Colon (tissue), 2 donors: ENCODE measurements at regions not wholly inside any gene's neighbourhood (a gene's known extent, or its start where the extent isn't known, plus 50 kb on each side); places are given as distances from the start of the nearest gene placed in this dataset.
"Not testable (repeated sequence)": the region's sequence is repeated elsewhere in the genome, so short reads cannot be mapped to it uniquely, and the experiment has no call there.

ENCODE experiments used
- FAIRE-seq: peaks from 2 replicates; lab custom pipeline; 2012; peaks lifted over from hg19 to GRCh38; lab: Jason Lieb, UNC
- donor health status: control.
- donor health status: control.

DNA sequence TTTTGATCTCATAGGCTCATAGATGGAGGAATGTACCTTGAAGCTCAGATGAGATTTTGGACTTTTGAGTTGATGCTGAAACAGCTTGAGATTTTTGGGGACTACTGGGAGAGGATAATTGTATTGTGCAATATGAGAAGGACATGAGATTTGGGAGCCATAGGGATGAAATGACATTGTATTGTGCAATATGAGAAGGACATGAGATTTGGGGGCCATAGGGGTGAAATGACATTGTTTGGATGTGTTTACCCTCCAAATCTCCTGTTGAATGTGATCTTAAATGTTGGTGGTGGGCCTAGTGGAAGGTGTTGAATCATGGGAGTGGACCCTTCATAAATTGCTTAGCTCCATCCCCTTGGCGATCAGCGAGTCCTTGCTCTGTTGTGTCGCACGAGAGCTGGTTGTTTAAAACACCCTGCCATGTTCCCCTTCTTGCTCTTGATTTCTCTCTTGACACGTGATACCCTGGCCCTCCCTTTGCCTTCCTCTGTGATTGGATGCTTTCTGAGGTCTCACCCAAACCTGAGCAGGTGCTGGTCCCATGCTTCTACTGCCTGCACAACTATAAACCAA is 110.9 kb upstream of the TPTE start:
- FAIRE-seq = not testable (repeated sequence)

DNA sequence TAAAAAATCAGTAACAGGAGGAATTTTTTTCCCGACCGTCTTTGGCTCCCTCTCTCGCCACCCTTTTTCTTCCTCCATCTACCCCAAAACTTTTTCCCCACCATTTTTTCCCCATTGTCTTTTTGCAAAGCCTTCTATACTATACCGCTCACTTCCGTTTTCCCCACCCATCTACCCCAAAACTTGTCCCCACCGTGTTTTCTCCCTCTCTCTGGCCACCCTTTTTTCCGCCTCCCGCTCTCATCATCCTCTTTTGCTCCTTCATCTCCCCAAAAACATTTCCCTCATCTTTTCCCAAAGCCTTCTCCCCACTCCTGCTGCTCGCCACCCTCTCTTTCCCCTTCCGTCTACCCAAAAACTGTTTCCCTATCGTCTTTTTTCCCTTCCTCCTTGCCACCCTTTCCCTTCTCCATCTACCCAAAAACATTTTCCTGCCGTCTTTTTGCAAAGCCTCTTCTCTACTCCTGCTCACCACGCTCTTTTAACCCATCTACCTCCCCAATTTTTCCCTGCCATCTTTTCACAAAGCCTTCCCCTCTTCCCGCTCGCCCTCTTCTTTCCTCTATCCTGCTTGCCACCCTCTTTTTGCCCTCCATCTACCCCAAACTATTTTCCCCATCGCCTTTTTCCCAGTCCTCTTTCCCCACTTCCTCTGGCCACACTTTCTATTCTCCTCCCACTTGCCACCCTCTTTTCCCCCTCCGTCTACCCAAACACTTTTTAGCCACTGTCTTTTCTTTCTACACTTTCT is 109.4 kb upstream of the TPTE start:
- FAIRE-seq = not testable (repeated sequence)

DNA sequence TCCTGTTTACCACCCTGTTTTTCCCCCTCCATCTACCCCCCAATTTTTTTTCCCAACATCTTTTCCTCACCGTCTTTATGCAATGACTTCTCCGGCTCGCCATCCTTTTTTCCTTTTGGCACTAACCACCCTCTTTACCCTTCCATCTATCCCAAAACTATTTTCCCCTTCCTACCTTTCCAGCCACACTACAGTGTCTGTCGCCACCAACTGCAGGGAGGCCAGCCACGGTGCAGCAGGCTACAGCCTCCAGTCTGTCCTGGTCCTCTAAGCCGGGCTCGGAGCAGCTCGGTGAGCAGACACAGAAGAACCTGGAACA is 108.5 kb upstream of the TPTE start:
- not testable (repeated sequence) for FAIRE-seq

DNA sequence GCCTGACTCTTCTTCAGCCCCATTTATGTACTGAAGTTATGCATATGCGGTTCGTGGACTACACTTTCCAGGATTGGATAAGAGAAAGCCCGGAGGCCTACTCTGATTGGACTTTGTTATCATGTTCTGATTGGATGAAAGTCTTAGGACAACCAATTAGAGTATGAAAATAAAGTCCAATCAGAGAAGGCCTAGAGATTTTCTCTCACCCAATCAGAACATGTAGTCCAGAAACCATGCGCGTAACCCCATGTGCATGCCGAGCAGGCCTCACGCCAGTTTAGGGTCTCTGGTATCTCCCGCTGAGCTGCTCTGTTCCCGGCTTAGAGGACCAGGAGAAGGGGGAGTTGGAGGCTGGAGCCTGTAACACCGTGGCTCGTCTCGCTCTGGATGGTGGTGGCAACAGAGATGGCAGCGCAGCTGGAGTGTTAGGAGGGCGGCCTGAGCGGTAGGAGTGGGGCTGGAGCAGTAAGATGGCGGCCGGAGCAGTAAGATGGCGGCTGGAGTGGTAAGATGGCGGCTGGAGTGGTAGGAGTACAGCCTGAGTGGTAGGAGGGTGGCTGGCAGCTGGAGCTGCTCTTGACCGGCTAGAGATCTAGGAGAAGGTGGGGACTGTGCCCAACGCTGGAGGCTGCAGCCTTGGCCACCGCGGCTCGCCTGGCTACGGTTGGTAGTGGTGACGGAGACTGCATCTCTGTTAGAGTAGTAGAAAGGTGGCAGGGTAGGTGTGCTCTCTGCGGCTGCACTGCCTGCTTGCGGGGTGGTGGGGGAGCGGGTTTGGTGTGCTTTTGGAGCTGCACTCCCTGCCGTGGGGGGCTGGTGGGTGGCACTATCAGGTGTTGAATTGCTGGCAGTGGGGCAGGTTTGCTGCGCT is 107.9 kb upstream of the TPTE start:
- FAIRE-seq = not testable (repeated sequence)

DNA sequence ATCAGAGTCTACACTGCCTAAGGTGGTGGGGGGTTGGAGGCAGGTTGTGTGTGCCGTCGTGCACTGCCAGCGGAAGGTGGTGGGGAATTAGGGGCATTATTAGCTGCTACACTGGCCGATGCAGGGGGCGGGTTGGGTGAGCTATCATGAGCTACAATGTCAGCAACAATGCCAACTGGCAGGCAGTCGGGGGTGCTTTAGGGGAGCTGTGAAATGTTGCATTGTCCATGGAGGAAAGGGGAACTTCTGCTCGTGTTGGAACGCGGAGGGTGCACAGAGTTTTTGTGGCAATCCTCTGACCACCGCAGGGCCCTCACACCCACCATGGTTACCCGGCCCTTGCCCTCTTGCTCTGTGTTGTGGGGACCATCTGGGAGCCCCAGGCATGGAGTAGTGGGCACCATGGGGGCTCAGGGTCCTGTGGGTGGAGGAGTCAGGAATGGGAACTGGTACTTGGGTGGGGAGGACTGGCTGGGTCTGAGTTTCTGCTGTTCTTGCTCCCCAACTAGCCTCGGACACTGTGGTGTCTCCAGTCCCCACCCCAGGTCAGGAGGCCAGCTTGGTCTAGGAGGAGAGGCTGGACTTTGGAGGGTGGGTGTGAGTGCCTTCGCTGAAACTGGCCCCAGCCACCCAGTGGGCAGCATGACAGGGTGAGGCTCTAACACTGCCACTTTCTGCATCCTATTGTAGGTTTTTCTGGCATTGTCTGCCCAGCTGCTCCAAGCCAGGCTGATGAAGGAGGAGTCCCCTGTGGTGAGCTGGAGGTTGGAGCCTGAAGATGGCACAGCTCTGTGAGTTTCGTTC is 107.1 kb upstream of the TPTE start:
- FAIRE-seq = not testable (repeated sequence)

DNA sequence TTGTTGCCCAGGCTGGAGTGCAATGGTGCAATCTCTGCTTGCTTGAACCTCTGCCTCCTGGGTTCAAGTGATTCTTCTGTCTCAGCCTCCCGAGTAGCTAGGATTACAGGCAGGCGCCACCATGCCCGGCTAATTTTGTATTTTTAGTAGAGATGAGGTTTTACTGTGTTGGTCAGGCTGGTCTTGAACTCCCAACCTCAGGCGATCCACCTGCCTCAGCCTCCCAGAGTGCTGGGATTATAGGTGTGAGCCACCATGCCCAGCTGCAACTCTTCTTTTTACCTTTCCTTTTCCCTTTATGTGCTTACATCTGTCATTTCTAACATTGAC is 106.5 kb upstream of the TPTE start:
- not testable (repeated sequence) for FAIRE-seq

DNA sequence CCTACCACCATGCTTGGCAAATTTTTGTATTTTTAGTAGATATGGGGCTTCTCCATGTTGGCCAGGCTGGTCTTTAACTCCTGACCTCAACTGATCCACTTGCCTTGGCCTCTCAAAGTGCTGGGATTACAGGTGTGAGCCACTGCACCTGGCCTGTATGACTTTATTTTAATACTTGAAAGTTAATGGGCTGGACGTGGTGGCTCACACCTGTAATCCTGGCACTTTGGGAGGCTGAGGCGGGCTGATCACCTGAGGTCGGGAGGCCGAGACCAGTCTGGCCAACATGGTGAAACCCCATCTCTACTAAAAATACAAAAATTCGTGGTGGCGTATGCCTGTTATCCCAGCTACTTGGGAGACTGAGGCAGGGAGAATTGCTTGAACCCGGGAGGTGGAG is 105.9 kb upstream of the TPTE start:
- FAIRE-seq = not testable (repeated sequence)

DNA sequence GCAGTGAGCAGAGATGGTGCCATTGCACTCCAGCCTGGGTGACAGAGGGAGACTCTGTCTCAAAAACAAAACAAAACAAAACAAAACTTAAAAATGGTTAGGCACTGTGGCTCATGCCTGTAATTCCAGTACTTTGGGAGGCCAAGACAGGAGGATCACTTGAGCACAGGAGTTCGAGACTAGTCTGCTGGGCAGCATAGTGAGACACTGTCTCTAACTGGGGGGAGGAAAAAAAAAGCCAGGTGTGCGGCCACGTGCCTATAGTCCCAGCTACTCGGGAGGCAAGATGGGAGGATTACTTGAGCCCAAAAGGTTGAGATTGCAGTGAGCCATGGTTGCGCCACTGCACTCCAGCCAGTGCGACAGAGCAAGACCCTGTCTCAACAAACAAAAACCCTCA is 105.5 kb upstream of the TPTE start:
- not testable (repeated sequence) for FAIRE-seq

DNA sequence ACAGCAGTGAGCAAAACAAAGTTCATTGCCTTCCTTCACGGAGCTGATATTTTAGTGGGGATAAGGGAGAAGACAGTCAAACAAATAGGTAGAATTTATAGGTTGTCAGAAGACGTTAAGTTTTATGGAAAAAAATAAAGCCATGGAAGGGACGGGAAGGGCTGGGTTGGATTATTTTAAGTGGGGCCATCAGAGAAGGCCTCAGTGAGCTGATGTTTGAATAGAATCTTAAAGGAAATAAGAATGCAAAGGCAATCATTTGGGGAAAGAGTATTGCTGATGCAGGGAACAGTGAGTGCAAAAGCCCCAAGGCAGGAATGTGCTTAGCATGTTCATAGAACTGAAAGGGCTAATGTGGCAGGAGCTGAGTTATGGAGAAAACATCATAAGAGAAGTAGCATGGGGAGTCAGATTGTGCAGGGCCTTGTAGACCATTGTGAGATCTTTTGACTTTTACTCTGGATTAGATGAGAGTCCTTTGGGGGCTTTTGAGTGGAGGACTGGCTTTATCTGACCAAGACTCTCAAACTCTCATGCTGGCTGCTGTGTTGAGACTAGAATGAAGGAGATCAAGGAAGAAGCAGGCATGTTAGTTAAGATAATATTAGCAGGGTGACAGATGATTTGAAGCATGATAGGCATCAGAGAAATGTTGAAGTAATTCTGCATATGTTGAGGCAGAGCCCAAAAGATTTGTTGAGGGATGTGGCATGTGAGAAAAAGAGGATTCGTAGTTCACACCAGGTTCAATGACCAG is 104.5 kb upstream of the TPTE start:
- FAIRE-seq = not testable (repeated sequence)

DNA sequence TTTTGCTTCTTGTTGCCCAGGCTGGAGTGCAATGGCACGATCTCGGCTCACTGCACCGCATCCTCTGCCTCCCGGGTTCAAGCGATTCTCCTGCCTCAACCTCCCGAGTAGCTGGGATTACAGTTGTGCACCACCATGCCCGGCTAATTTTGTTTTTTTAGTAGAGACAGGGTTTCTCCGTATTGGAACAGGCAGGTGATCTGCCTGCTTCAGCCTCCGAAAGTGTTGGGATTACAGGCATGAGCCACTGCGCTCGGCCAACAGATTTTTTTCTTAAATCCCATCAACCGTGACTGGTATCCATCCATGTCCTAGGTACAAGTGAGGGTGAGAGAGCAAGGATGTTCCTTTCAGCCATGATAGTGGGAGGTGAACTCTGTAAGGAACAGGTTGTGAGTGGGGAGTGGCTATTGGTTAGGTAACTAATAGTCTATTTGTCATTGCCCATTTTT is 103.8 kb upstream of the TPTE start:
- not testable (repeated sequence) for FAIRE-seq

DNA sequence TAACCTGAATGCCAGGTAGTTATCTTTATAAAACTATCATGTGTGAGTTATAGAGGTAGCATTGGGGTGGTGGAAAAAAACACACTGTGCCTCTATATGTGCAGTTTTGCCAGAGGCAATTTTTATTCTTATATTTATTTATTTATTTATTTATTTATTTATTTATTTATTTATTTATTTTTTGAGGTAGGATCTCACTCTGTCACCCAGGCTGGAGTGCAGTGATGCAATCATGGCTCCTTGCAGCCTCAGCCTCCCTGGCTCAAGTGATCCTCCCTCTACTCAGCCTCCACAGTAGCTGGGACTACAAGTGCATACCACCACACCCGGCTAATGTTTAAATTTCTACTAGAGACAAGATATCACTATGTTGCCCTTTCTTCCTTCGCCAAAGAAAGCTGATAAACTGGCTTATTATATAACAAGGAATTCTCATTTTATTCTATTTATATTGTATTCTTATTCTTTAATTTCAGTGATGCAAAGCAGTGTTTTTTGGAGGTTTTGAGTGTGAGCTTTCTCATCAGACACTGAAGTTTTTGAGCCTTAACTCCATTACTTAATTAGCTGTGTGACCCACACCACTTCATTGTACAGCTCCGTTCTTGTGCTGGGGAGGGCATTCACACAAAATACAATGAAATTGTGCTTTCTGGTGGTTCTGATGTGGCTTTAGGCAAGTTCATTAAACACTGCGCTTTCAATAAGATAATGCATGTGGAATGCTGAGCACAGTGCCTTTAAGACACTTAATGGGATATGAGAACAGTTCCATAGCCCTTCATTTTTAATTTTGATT is 102.9 kb upstream of the TPTE start:
- not testable (repeated sequence) for FAIRE-seq

DNA sequence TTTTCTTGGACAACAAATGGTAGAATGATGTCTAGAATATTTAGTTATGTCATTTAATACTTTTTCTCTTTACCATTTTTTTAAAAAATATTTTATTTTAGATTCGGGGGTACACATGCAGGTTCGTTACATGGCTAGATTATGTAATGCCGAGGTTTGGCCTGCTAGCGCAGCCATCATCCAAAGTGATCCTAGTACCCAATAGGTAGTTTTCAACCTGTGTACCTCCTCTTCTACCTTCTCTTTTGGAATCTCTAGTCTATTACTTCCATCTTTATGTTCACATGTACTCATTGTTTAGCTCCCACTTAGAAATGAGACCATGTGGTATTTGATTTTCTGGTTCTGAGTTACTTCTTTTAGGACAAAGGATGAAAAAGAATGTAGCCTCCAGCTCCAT is 100.2 kb upstream of the TPTE start:
- FAIRE-seq = not testable (repeated sequence)

DNA sequence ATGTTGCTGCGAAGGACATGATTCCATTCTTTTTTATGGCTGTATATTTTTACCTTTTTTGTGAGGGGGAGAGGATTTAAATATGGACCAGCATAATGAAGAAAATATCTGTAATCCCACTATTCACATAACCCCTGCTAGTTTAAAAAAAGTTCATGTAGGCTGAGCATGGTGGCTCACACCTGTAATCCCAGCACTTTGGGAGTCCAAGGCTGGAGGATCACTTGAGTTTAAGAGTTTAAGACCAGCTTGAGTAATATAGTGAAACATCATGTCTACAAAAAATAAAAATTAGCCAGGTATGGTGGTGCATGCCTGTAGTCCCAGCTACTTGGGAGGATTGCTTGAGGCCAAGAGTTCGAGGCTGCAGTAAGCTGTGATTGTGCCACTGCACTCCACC is 99.8 kb upstream of the TPTE start:
- not testable (repeated sequence) for FAIRE-seq

DNA sequence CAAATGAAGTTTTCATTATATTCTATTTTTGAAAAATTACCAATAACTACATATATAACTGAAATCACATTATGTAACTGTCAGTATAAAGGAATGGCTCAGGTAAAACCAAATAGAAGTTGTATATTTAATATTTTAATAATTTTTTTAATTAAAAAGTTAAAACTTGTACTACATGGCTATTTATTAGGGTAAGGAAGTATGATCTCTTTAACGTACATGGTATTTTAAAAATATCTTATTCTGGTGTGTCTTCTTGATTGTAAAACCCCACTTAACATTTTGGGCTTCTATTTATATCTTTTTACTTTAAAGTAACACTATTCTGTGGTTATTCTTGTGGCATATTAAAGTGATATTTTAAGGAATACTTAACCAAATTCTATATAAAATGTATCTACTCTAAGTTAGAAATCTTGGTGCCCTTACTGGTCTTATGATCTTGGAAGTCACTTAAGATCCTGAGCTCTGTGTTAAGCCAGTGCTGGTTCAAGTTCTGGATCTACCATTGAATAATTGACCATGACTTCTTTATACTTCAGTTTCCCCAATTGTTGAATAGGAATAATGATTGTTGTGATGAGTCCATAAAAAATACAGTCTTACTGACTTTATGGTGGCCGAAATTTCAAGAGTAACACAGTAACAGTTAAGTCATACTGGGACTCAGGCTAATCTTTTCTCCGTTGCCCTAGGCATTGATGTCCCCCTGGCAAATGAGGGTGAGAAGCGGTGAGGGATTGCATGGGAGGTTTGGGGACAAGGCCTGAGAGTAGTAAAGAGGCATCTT is 97.1 kb upstream of the TPTE start:
- peak; percentile 95 for FAIRE-seq

DNA sequence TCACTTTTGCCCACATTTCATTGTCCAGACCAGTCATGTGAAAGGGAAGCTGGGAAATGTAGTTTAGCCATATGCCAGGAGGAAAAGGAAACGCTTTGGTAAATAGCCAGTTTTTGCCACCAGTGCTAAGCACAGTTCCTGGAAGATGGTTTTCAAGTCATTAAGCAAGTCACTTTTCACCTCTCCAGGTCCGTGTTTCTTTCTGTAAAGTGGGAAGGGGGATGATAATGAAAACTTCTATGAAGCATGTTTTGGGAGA is 96.6 kb upstream of the TPTE start:
- FAIRE-seq = not testable (repeated sequence)

DNA sequence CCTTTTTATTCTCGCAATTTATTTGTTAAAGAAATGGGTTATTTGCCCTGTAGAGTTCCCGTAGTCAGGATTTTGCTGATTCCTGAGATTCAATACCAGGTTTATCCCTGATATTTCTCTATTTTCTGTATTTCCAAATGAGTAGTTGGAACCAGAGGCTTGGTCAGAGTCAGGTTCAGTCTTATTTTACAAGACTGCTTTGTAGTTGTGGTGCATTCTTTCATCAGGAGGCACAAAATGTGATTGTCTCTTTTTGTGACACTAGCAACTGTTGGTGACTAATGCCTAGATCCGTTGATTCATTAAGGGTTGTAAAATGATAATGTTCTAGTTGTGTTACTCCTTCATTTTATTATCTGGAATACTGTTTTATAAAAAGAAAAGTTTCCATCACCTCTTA is 95.5 kb upstream of the TPTE start:
- no peak for FAIRE-seq

DNA sequence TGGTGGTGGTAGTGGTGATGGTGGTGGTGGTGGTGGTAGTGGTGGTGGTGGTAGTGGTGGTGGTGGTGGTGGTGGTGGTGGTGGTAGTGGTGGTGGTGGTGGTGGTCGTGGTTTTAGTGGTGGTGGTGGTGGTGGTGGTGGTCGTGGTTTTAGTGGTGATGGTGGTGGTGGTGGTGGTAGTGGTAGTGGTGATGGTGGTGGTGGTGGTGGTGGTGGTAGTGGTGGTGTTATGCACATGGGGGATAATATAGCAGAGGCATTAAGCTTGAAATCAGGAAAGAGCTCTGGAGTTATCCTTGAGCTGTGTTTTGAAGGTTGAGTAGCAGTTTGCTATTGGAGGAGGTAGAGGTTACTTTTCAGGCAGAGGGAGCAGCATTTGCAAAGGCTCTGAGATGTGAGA is 94.6 kb upstream of the TPTE start:
- not testable (repeated sequence) for FAIRE-seq

DNA sequence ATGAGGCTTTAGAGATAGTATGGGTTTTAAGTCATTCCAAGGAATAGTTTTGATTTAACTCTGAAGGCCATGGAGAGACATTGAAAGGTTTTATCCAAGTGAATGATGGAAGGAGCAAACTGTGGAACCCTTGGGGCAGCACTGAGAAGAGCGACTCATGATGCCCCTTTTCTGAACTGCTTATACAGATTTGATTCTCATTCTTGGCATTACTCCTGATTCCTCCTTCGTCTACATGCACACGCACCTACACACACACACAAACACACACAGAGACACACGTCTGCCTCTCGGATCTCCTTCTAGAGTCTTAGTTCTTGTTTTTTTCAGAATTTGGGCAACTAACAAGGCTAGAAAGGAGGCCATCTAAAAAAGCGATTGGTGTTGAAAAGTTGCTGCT is 94.1 kb upstream of the TPTE start:
- FAIRE-seq = not testable (repeated sequence)

DNA sequence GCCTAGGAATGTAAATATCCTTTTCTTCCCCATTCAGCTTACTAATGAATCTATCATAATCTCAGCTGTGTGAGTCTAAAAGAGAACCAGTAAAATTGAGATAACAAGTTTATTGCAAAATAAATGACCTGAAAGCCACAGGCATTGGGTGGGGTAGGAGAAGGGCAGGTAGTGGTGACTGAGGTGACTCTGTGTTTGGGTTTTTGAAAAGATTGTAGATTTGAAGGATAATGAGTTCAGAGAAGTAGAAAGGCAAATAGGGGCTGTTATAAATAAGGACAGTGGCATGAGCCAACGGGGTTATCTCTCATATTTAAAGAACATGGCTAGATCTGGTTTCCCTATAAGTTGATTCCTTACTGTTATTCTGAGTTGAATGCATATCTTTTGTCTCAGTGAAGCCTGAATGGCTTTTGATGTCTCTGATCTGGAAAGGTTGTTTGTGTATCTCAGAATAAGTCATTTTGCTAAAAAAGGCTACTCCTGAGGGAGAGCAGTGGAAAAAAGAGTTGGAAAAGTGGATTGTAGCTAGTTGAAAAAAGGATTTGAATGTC is 92.3 kb upstream of the TPTE start:
- not testable (repeated sequence) for FAIRE-seq

DNA sequence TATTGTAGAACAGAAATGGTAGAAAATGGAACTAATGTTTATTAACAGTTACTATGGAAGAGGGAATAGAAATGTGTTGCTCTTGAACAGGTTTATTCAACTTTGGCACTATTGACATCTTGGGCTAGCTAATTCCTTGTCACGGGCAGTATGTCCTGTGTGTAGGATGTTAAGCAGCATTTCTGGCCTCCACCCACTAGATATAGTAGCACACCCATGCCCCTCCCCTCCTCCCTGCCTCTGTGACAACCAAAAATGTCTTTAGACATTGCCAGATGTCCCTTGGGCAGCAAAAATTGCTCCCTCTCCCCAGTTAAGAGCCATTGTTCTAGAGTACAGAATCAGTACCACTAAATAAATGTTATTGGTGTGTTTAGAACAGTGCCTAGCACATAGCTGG is 91.4 kb upstream of the TPTE start:
- FAIRE-seq = no peak
